ENCODE measurements at regions not wholly inside any gene's neighbourhood (a gene's known extent, or its start where the extent isn't known, plus 50 kb on each side); places are given as distances from the start of the nearest gene placed in this dataset.

GRCh38 chr16:80285104-80285503 is 255.7 kb upstream of the DYNLRB2 start:
- TF ChIP-seq ELF4 (IDR thresholded peaks at IDR 0.05): no peak
- no peak for TF ChIP-seq FOXA1 (IDR thresholded peaks at IDR 0.05)
- TF ChIP-seq SP1 (IDR thresholded peaks at IDR 0.05): no peak
- TF ChIP-seq FOXK2 (IDR thresholded peaks at IDR 0.05): no peak
- no peak for TF ChIP-seq L3MBTL2 (conservative IDR thresholded peaks at IDR 0.05)
- TF ChIP-seq LEF1 (IDR thresholded peaks at IDR 0.05; ENCODE audit: borderline replicate concordance): no peak
- TF ChIP-seq ARNT (IDR thresholded peaks at IDR 0.05): no peak
- TF ChIP-seq SUZ12 (IDR thresholded peaks at IDR 0.05): no peak
